ENCODE measurements at regions not wholly inside any gene's neighbourhood (a gene's known extent, or its start where the extent isn't known, plus 50 kb on each side); places are given as distances from the start of the nearest gene placed in this dataset.

DNA sequence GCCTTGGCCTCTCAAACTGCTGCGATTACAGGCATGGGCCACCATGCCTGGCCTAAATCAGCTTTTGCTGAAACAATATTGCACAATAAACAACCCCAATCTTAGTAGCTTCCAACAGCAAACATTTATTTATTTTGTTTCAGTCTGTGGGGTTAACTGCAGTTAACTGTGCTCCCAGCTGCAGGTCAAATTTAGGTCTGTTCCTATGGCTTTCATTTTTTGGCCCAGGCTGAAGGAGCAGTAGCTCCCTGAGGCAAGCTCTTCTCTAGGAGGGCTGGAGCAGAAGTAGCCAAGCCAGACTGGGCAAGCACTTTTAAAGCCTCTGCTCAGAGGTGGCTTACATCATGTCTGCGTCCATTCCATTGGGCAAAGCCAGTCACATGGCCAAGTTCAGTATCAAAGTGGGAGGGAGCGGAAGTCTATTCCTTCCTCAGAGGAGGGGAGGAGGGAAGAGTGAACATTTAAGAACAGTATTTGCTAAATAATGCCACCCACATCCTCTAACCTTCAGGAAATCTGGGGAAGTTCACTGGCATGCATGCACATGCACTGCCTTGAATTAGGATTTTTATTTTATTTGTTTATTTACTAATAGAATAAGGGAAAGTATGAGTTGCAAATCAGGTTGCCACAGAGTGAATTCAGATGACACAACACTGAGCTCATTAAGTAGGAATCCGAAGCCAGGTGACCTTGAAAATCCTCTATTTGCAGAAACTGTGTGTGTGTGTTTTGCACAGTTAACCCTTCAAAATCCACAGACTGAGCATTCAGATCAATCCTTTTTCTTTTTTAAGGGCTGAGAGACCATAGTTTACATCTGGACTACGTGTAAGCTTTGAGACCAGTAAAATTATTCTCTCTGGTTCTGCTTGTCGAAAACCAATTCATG is 122.0 kb upstream of the SEL1L start:
- H3K4me1 ChIP-seq (ENCODE audit: control insufficient read depth in 1 of 2, insufficient read depth in 1 of 2, low read depth in 1 of 2, low read length in 1 of 2), result no peaks in the 10 kb centered on the region
- no peaks in the 10 kb centered on the region for H3K36me3 ChIP-seq
- H3K4me3 ChIP-seq (ENCODE audit: low read depth in 1 of 2, low read length in 1 of 2), result no peak overlapping the region
- H3K9me3 ChIP-seq, result no peaks in the 10 kb centered on the region
- no peak overlapping the region for H3K27ac ChIP-seq
- no peaks in the 10 kb centered on the region for H3K27me3 ChIP-seq
- TF ChIP-seq, protein P1, sequence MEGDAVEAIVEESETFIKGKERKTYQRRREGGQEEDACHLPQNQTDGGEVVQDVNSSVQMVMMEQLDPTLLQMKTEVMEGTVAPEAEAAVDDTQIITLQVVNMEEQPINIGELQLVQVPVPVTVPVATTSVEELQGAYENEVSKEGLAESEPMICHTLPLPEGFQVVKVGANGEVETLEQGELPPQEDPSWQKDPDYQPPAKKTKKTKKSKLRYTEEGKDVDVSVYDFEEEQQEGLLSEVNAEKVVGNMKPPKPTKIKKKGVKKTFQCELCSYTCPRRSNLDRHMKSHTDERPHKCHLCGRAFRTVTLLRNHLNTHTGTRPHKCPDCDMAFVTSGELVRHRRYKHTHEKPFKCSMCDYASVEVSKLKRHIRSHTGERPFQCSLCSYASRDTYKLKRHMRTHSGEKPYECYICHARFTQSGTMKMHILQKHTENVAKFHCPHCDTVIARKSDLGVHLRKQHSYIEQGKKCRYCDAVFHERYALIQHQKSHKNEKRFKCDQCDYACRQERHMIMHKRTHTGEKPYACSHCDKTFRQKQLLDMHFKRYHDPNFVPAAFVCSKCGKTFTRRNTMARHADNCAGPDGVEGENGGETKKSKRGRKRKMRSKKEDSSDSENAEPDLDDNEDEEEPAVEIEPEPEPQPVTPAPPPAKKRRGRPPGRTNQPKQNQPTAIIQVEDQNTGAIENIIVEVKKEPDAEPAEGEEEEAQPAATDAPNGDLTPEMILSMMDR (IDR thresholded peaks at IDR 0.05), result no peak

DNA sequence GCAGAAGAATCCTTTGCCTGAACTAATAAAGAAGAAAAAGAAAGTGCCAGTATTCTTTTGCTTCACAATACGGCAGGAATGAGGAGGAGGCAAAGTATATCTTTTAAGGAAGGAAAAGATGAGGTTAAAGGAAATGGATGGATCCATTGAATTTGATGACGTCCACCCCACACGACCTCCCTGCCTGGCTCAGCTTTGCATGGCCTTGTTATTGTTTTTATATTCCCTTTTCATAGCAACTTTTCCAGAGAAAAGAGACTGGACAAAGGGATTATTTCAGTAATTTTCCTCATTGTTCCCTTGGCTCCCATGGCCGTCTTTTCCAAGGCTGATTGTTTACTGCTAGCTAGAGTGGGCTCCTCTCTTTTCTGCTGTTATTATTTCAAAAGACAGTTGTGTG is 123.2 kb upstream of the SEL1L start:
- no peak overlapping the region for H3K27ac ChIP-seq
- TF ChIP-seq, protein P1 (IDR thresholded peaks at IDR 0.05), result no peak
- H3K27me3 ChIP-seq, result no peaks in the 10 kb centered on the region
- H3K4me3 ChIP-seq (ENCODE audit: low read depth in 1 of 2, low read length in 1 of 2), result no peak overlapping the region
- no peaks in the 10 kb centered on the region for H3K9me3 ChIP-seq
- no peaks in the 10 kb centered on the region for H3K4me1 ChIP-seq (ENCODE audit: control insufficient read depth in 1 of 2, insufficient read depth in 1 of 2, low read depth in 1 of 2, low read length in 1 of 2)
- H3K36me3 ChIP-seq, result no peaks in the 10 kb centered on the region

DNA sequence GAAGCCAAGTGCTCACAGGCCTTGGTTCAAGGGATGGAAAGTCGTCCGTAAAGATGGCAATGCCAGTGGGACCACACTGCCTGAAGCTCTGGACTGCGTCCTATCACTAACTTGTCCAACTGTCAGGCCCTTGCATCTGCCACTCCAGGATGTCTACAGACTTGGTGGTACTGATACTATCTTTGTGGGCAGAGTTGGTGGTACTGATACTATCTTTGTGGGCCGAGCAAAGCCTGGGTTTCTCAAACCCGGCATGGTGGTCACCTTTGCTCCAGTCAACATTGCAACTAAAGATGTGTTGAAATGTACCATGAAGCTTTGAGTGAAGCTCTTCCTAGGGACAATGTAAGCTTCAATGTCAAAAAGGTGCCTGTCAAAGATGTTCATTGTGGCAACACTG is 128.4 kb upstream of the SEL1L start:
- Histone ChIP-seq H3K4me1 (ENCODE audit: control insufficient read depth in 1 of 2, insufficient read depth in 1 of 2, low read depth in 1 of 2, low read length in 1 of 2) (no peaks in the 10 kb centered on the region), H3K27me3 (no peaks in the 10 kb centered on the region), H3K9me3 (no peaks in the 10 kb centered on the region), H3K4me3 (ENCODE audit: low read depth in 1 of 2, low read length in 1 of 2) (no peak overlapping the region), H3K36me3 (no peaks in the 10 kb centered on the region), H3K27ac (no peak overlapping the region)
- TF ChIP-seq, protein P1 (IDR thresholded peaks at IDR 0.05), result no peak

DNA sequence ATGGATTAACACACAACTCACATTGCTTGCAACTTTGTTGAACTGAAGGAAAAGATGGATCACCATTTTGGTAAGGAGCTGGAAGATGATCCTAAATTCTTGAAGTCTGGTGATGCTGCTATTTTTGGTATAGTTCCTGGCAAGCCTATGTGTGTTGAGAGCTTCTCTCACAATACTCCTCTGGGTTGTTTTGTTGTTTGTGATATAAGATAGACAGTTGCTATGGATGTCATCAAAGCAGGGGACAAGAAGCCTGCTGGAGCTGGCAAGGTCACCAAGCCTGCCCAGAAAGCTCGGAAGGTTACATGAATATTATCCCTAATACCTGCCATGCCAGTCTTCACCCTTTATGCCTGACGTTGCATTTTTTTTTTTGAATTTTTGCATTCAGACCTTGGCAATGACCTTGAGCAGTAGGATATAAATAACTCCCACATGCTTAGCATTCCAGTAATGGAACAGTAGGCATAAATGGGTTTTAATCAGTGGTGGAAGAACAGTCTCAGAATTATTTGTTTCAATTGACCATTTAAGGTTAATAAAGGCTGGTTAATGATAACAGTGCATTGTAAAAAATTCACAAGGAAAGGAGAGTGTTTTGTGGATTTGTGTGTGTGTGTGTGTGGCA is 129.0 kb upstream of the SEL1L start:
- Histone ChIP-seq H3K27ac (no peak overlapping the region), H3K27me3 (no peaks in the 10 kb centered on the region)
- TF ChIP-seq, protein P1 (IDR thresholded peaks at IDR 0.05), result no peak

DNA sequence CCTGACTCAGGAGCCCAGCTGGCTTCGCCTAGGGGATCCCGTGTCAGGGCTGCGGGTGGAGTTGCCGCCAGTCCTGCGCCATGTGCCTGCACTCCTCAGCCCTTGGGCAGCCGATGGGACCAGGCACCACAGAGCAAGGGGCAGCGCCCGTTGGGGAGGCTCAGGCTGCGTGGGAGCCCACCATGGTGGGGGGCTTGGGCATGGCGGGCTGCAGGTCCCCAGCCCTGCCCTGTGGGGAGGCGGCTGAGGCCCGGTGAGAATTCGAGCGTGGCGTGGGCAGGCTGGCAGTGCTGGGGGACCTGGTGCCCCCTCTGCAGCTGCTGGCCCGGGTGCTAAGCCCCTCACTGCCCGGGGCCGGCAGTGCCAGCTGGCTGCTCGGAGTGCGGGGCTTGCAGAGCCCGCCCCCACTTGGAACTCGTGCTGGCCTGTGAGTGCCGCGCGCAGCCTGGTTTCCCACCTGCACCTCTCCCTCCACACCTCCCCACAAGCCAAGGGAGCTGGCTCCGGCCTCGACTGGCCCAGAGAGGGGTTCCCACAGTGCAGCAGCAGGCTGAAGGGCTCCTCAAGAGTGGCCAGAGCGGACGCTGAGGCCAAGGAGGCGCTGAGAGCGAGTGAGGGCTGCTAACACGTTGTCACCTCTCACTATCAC is 135.1 kb upstream of the SEL1L start:
- H3K36me3 ChIP-seq, result no peaks in the 10 kb centered on the region
- H3K4me3 ChIP-seq (ENCODE audit: low read depth in 1 of 2, low read length in 1 of 2), result no peak overlapping the region
- TF ChIP-seq, protein P1 (IDR thresholded peaks at IDR 0.05), result no peak
- no peaks in the 10 kb centered on the region for H3K4me1 ChIP-seq (ENCODE audit: control insufficient read depth in 1 of 2, insufficient read depth in 1 of 2, low read depth in 1 of 2, low read length in 1 of 2)
- no peaks in the 10 kb centered on the region for H3K9me3 ChIP-seq
- no peaks in the 10 kb centered on the region for H3K27me3 ChIP-seq
- no peak overlapping the region for H3K27ac ChIP-seq

More for the DNA sequence above, 129.0 kb upstream of the SEL1L start:
- Histone ChIP-seq H3K4me3 (ENCODE audit: low read depth in 1 of 2, low read length in 1 of 2) (no peak overlapping the region), H3K4me1 (ENCODE audit: control insufficient read depth in 1 of 2, insufficient read depth in 1 of 2, low read depth in 1 of 2, low read length in 1 of 2) (no peaks in the 10 kb centered on the region), H3K9me3 (no peaks in the 10 kb centered on the region), H3K36me3 (no peaks in the 10 kb centered on the region)
